Endothelial cell of umbilical vein (primary cell): ENCODE measurements at regions not wholly inside any gene's neighbourhood (a gene's known extent, or its start where the extent isn't known, plus 50 kb on each side); places are given as distances from the start of the nearest gene placed in this dataset.

Experiments
- EZH2 ChIP-seq: IDR thresholded peaks from 2 replicates; pipeline ENCODE4 v1.6.1; 2012; ENCODE audit warnings: borderline replicate concordance, low read depth, mild to moderate bottlenecking, moderate library complexity, low read length, inconsistent platforms; ENCODE audit not compliant: severe bottlenecking
- FOS ChIP-seq: IDR thresholded peaks from 2 replicates; pipeline ENCODE4 v1.6.1; 2011; ENCODE audit warnings: mild to moderate bottlenecking, low read length, moderate library complexity, borderline replicate concordance; ENCODE audit not compliant: insufficient read depth
- GATA2 ChIP-seq: IDR thresholded peaks from 2 replicates; pipeline ENCODE4 v1.7.0; 2011; ENCODE audit warnings: low read depth, mild to moderate bottlenecking, moderate library complexity, mixed read lengths, low read length; ENCODE audit not compliant: insufficient read length, insufficient read depth
- MYC ChIP-seq: IDR thresholded peaks from one replicate; pipeline ENCODE4 v1.6.1; 2011; ENCODE audit warnings: mild to moderate bottlenecking, low read depth, low read length
- POLR2A ChIP-seq: IDR thresholded peaks from 2 replicates; pipeline ENCODE4 v1.6.1; 2012; ENCODE audit warnings: low read depth, mild to moderate bottlenecking, control low read depth, low read length
- POLR2AphosphoS5 ChIP-seq: IDR thresholded peaks from 2 replicates; pipeline ENCODE4 v1.6.1; 2012; ENCODE audit warnings: low read depth, mild to moderate bottlenecking, control low read depth, low read length, moderate library complexity; ENCODE audit not compliant: insufficient read depth
- TF ChIP-seq, protein P1 (sequence below), 2 donors: IDR thresholded peaks; 1 replicate in 1 of 2; 2 replicates in 1 of 2; pipeline ENCODE4 v1.5.1; 2011; ENCODE audit warnings: low read length in 2 of 2, mild to moderate bottlenecking in 2 of 2, moderate library complexity in 2 of 2, control low read depth in 1 of 2, inconsistent platforms in 1 of 2, low read depth in 1 of 2; ENCODE audit not compliant: insufficient read depth in 1 of 2; ENCODE audit errors: extremely low read depth in 1 of 2
- TF ChIP-seq, protein P2 (sequence below): IDR thresholded peaks from 2 replicates; pipeline ENCODE4 v1.6.1; 2011; ENCODE audit not compliant: insufficient read depth, insufficient read length

DNA sequence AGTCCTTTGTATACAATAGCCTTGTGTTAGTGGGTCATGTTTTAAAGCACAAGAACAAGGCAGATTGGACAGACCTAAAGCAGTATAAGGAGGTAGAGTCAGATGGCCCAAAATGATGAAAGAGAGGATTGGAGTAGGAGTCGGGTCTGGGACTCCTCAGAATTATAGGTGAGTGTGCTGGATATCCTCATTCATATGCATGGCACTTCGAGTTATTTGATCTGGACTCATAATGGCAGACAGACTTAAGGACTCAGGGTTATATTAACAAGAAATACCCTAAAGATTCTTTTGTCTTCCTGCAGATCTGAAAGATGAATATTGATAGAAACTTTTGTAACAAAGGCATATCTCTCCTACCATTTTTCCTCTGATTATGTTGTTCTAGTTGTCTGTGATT is 92.7 kb downstream of the GABPA start:
- TF ChIP-seq, protein P1, sequence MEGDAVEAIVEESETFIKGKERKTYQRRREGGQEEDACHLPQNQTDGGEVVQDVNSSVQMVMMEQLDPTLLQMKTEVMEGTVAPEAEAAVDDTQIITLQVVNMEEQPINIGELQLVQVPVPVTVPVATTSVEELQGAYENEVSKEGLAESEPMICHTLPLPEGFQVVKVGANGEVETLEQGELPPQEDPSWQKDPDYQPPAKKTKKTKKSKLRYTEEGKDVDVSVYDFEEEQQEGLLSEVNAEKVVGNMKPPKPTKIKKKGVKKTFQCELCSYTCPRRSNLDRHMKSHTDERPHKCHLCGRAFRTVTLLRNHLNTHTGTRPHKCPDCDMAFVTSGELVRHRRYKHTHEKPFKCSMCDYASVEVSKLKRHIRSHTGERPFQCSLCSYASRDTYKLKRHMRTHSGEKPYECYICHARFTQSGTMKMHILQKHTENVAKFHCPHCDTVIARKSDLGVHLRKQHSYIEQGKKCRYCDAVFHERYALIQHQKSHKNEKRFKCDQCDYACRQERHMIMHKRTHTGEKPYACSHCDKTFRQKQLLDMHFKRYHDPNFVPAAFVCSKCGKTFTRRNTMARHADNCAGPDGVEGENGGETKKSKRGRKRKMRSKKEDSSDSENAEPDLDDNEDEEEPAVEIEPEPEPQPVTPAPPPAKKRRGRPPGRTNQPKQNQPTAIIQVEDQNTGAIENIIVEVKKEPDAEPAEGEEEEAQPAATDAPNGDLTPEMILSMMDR (IDR thresholded peaks at IDR 0.05; ENCODE audit: extremely low read depth in 1 of 2, insufficient read depth in 1 of 2, low read depth in 1 of 2, low read length in 2 of 2): no peak
- TF ChIP-seq FOS: no peak
- no peak for TF ChIP-seq POLR2A
- no peak for TF ChIP-seq POLR2AphosphoS5
- no peak for TF ChIP-seq EZH2
- TF ChIP-seq GATA2: no peak
- TF ChIP-seq, protein P2, sequence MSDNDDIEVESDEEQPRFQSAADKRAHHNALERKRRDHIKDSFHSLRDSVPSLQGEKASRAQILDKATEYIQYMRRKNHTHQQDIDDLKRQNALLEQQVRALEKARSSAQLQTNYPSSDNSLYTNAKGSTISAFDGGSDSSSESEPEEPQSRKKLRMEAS: no peak
- TF ChIP-seq MYC: no peak
